OCI-LY7 (cell line): ENCODE measurements at regions not wholly inside any gene's neighbourhood (a gene's known extent, or its start where the extent isn't known, plus 50 kb on each side); places are given as distances from the start of the nearest gene placed in this dataset.

Experiments used
- BruUV-seq: library from RNA; stranded (reverse); fragments of 400-500 nt; replicated peaks from 2 replicates; lab custom pipeline; 2021; lab: Mats Ljungman, UMichigan
- CTCF ChIA-PET: fragments of 300-600 bp; sonication (Branson Sonifier 250); formaldehyde crosslinking; loops from one replicate; lab custom pipeline; 2022; ENCODE audit warnings: antibody characterized with exemption; ENCODE audit not compliant: unreplicated experiment; lab: Charles Lee
- POLR2A ChIA-PET: fragments of 300-600 bp; sonication (Branson Sonifier 250); formaldehyde crosslinking; loops from one replicate; lab custom pipeline; 2022; ENCODE audit warnings: antibody characterized with exemption; lab: Charles Lee
- DNase-seq: peaks from one replicate; pipeline ENCODE4 v3.0.0-alpha.2; 2015; ENCODE audit warnings: low spot score
- H2AFZ ChIP-seq: fragments of 200-600 bp; sonication (generic), shearing (Covaris generic); 2 replicates; pipeline ENCODE4 v1.6.1; 2014; ENCODE audit warnings: mild to moderate bottlenecking, antibody characterized with exemption, low read length, moderate library complexity
- H3K27ac ChIP-seq: fragments of 200-600 bp; sonication (generic); 2 replicates; pipeline ENCODE4 v1.5.1; 2014; ENCODE audit warnings: mixed run types, low read depth, mild to moderate bottlenecking, moderate library complexity, low read length, inconsistent platforms; ENCODE audit not compliant: poor library complexity, severe bottlenecking
- H3K36me3 ChIP-seq: fragments of 200-600 bp; sonication (generic); 2 replicates; pipeline ENCODE4 v1.6.1; 2014; ENCODE audit warnings: mild to moderate bottlenecking, antibody characterized with exemption, low read length, moderate library complexity, mixed read lengths; ENCODE audit not compliant: insufficient read depth
- H3K4me1 ChIP-seq: fragments of 200-600 bp; sonication (generic); 2 replicates; pipeline ENCODE4 v1.5.1; 2014; ENCODE audit warnings: mild to moderate bottlenecking, low read length; ENCODE audit not compliant: insufficient read depth, poor library complexity, severe bottlenecking
- H3K4me2 ChIP-seq: fragments of 200-600 bp; sonication (generic); 2 replicates; pipeline ENCODE4 v1.6.1; 2014; ENCODE audit warnings: mild to moderate bottlenecking, low read length
- H3K4me3 ChIP-seq: fragments of 200-600 bp; sonication (generic); 2 replicates; pipeline ENCODE4 v1.5.1; 2014; ENCODE audit warnings: mild to moderate bottlenecking, low read depth, low read length; ENCODE audit not compliant: poor library complexity, severe bottlenecking
- H3K79me2 ChIP-seq: fragments of 200-600 bp; sonication (generic); 2 replicates; pipeline ENCODE4 v1.6.1; 2016; ENCODE audit warnings: low read depth, mild to moderate bottlenecking, low read length, moderate library complexity, mixed read lengths; ENCODE audit not compliant: insufficient read depth
- H3K9me2 ChIP-seq: fragments of 200-600 bp; sonication (generic); 2 replicates; pipeline ENCODE4 v1.6.1; 2016; ENCODE audit warnings: mild to moderate bottlenecking, low read length, mixed read lengths; ENCODE audit not compliant: insufficient read depth
- H3K9me3 ChIP-seq: fragments of 200-600 bp; sonication (generic); 2 replicates; pipeline ENCODE4 v1.6.1; 2014; ENCODE audit warnings: mild to moderate bottlenecking, mixed run types, low read length, mixed read lengths
- H4K20me1 ChIP-seq: fragments of 200-600 bp; sonication (generic); 2 replicates; pipeline ENCODE4 v1.6.1; 2014; ENCODE audit warnings: mild to moderate bottlenecking, antibody characterized with exemption, low read length, moderate library complexity, mixed read lengths; ENCODE audit not compliant: insufficient read depth
- EZH2phosphoT487 ChIP-seq: fragments of 200-600 bp; sonication (generic); IDR thresholded peaks from 2 replicates; pipeline ENCODE4 v1.6.1; 2018; ENCODE audit warnings: low read depth, borderline replicate concordance, mild to moderate bottlenecking, mixed run types, antibody characterized with exemption, low read length, moderate library complexity, mixed read lengths
- intact Hi-C: fragments of 100-400 bp; cut with micrococcal nuclease; formaldehyde crosslinking; loops from one replicate; pipeline ENCODE4 v1.10.0; 2022; ENCODE audit not compliant: unreplicated experiment
- TF ChIP-seq, protein P1 (sequence below): fragments of 200-600 bp; sonication (generic); conservative IDR thresholded peaks from 2 replicates; pipeline ENCODE4 v1.5.1; 2014; ENCODE audit warnings: mild to moderate bottlenecking, antibody characterized with exemption, low read length, moderate library complexity, mixed read lengths

GRCh38 chr18:57212678-57213077, 65.8 kb downstream of the BOD1L2 start:
- H3K4me1 ChIP-seq = no peaks in the 10 kb centered on the region
- BruUV-seq = no TSS peak
- ChIA-PET CTCF (no interaction called here), POLR2A (no interaction called here)
- H4K20me1 ChIP-seq = no peaks in the 10 kb centered on the region
- H3K4me2 ChIP-seq = no peak overlapping the region
- no peaks in the 10 kb centered on the region for H3K79me2 ChIP-seq
- H2AFZ ChIP-seq = no peak overlapping the region
- DNase-seq = no peak
- no peak overlapping the region for H3K27ac ChIP-seq
- intact Hi-C loops = no loop called here
- H3K4me3 ChIP-seq = no peak overlapping the region
- H3K9me2 ChIP-seq = no peaks in the 10 kb centered on the region
- no peaks in the 10 kb centered on the region for H3K9me3 ChIP-seq
- no peak for TF ChIP-seq EZH2phosphoT487
- TF ChIP-seq, protein P1, sequence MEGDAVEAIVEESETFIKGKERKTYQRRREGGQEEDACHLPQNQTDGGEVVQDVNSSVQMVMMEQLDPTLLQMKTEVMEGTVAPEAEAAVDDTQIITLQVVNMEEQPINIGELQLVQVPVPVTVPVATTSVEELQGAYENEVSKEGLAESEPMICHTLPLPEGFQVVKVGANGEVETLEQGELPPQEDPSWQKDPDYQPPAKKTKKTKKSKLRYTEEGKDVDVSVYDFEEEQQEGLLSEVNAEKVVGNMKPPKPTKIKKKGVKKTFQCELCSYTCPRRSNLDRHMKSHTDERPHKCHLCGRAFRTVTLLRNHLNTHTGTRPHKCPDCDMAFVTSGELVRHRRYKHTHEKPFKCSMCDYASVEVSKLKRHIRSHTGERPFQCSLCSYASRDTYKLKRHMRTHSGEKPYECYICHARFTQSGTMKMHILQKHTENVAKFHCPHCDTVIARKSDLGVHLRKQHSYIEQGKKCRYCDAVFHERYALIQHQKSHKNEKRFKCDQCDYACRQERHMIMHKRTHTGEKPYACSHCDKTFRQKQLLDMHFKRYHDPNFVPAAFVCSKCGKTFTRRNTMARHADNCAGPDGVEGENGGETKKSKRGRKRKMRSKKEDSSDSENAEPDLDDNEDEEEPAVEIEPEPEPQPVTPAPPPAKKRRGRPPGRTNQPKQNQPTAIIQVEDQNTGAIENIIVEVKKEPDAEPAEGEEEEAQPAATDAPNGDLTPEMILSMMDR = no peak
- H3K36me3 ChIP-seq = no peaks in the 10 kb centered on the region

DNA sequence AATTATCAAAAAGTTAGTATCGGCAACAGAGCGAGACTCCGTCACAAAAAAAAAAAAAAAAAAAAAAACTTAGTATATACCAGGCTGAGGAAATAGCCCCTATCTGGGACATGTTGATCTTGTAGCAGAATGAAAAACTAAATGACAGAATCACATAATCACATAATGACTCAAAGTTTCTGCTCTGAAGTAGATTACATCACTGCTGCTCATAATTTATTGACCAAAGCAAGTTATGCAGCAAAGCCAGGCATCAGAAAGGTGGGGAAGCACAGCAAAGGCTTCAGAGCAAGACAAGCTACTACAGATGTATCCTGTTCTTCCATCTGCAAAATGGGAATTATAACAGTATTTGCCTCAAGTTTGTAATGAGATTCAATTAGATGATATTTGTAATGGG, 68.1 kb downstream of the BOD1L2 start:
- Histone ChIP-seq H3K9me3 (no peaks in the 10 kb centered on the region), H3K79me2 (no peaks in the 10 kb centered on the region), H3K4me2 (no peak overlapping the region), H2AFZ (no peak overlapping the region), H3K9me2 (no peaks in the 10 kb centered on the region), H3K4me3 (no peak overlapping the region), H3K4me1 (no peaks in the 10 kb centered on the region), H3K27ac (no peak overlapping the region), H4K20me1 (no peaks in the 10 kb centered on the region), H3K36me3 (no peaks in the 10 kb centered on the region)
- CTCF ChIA-PET = no interaction called here
- intact Hi-C loops = no loop called here
- TF ChIP-seq, protein P1 = no peak
- no peak for TF ChIP-seq EZH2phosphoT487
- POLR2A ChIA-PET = interaction anchor here (0.7 kb wide), 1 partner anchor 451 kb away, joined by 4 read pairs; no protein-coding TSS in a partner anchor
- BruUV-seq = no TSS peak
- no peak for DNase-seq

DNA sequence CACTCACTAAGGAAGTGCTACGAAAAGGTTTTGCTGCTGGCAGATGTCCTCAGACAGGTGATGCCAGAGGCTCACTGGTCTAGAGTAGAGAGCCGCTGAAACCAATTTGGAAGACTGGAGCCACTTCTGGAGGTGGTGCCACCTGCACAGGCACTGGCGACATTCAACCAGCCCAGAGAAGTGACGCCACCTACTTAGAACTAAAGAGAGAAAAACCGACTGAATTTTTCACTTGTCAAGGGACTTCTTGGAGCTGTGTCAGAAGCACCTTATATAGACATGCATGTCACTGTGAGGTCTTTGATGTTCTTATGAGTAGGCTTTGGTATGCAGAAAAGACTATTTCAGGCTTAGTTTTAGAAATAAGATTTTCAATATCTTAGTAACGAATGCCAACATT, 71.4 kb downstream of the BOD1L2 start:
- TF ChIP-seq, protein P1 = no peak
- TF ChIP-seq EZH2phosphoT487 = no peak
- no peak for DNase-seq
- H3K36me3 ChIP-seq = no peaks in the 10 kb centered on the region
- no peaks in the 10 kb centered on the region for H3K9me2 ChIP-seq
- no peaks in the 10 kb centered on the region for H3K79me2 ChIP-seq
- ChIA-PET POLR2A (no interaction called here), CTCF (no interaction called here)
- intact Hi-C loops = no loop called here
- no peaks in the 10 kb centered on the region for H3K9me3 ChIP-seq
- no peaks in the 10 kb centered on the region for H4K20me1 ChIP-seq
- H3K27ac ChIP-seq = no peak overlapping the region
- BruUV-seq = no TSS peak
- no peak overlapping the region for H3K4me2 ChIP-seq
- H3K4me3 ChIP-seq = no peak overlapping the region
- no peak overlapping the region for H2AFZ ChIP-seq
- H3K4me1 ChIP-seq = no peaks in the 10 kb centered on the region
